ENCODE measurements at regions not wholly inside any gene's neighbourhood (a gene's known extent, or its start where the extent isn't known, plus 50 kb on each side); places are given as distances from the start of the nearest gene placed in this dataset.
A peak's percentile ranks its signal among the peaks of the same experiment; 100 is the strongest.

- no peak for TF ChIP-seq CTCF (IDR thresholded peaks at IDR 0.05)
- Mint-ChIP-seq H3K4me1 (ENCODE audit: unreplicated experiment) (peaks cover 11% of the 10 kb centered on the region), H3K27ac (ENCODE audit: unreplicated experiment) (peak overlapping the region; percentile 7), H3K27me3 (ENCODE audit: unreplicated experiment) (no peaks in the 10 kb centered on the region), H3K9me3 (ENCODE audit: unreplicated experiment) (no peaks in the 10 kb centered on the region), H3K4me3 (ENCODE audit: unreplicated experiment) (no peak overlapping the region), H3K36me3 (ENCODE audit: unreplicated experiment) (no peaks in the 10 kb centered on the region)
- no peak for DNase-seq (ENCODE audit: extremely low spot score, unreplicated experiment)
These were observed 337.8 kb upstream of the TBC1D5 start for GRCh38 chr3:18080198-18080689.

GRCh38 chr3:18079739-18080138 lies 337.3 kb upstream of the TBC1D5 start:
- Mint-ChIP-seq H3K27ac (ENCODE audit: unreplicated experiment) (no peak overlapping the region), H3K4me1 (ENCODE audit: unreplicated experiment) (peaks cover 11% of the 10 kb centered on the region), H3K9me3 (ENCODE audit: unreplicated experiment) (no peaks in the 10 kb centered on the region), H3K4me3 (ENCODE audit: unreplicated experiment) (no peak overlapping the region), H3K36me3 (ENCODE audit: unreplicated experiment) (no peaks in the 10 kb centered on the region), H3K27me3 (ENCODE audit: unreplicated experiment) (no peaks in the 10 kb centered on the region)
- no peak for DNase-seq (ENCODE audit: extremely low spot score, unreplicated experiment)
- TF ChIP-seq CTCF (IDR thresholded peaks at IDR 0.05), result no peak

GRCh38 chr3:18079062-18079461 lies 336.6 kb upstream of the TBC1D5 start:
- no peak overlapping the region for H3K27ac Mint-ChIP-seq (ENCODE audit: unreplicated experiment)
- H3K36me3 Mint-ChIP-seq (ENCODE audit: unreplicated experiment), result no peaks in the 10 kb centered on the region
- no peak overlapping the region for H3K4me3 Mint-ChIP-seq (ENCODE audit: unreplicated experiment)
- no peak for TF ChIP-seq CTCF (IDR thresholded peaks at IDR 0.05)
- H3K27me3 Mint-ChIP-seq (ENCODE audit: unreplicated experiment), result no peaks in the 10 kb centered on the region
- H3K4me1 Mint-ChIP-seq (ENCODE audit: unreplicated experiment), result peaks cover 11% of the 10 kb centered on the region
- H3K9me3 Mint-ChIP-seq (ENCODE audit: unreplicated experiment), result no peaks in the 10 kb centered on the region
- DNase-seq (ENCODE audit: extremely low spot score, unreplicated experiment), result no peak

GRCh38 chr3:18077128-18077840 lies 334.9 kb upstream of the TBC1D5 start:
- Mint-ChIP-seq H3K27me3 (ENCODE audit: unreplicated experiment) (no peaks in the 10 kb centered on the region), H3K27ac (ENCODE audit: unreplicated experiment) (no peak overlapping the region), H3K4me3 (ENCODE audit: unreplicated experiment) (no peak overlapping the region), H3K36me3 (ENCODE audit: unreplicated experiment) (no peaks in the 10 kb centered on the region), H3K4me1 (ENCODE audit: unreplicated experiment) (peaks cover 11% of the 10 kb centered on the region), H3K9me3 (ENCODE audit: unreplicated experiment) (no peaks in the 10 kb centered on the region)
- no peak for TF ChIP-seq CTCF (IDR thresholded peaks at IDR 0.05)
- no peak for DNase-seq (ENCODE audit: extremely low spot score, unreplicated experiment)

- Mint-ChIP-seq H3K27ac (ENCODE audit: unreplicated experiment) (no peak overlapping the region), H3K9me3 (ENCODE audit: unreplicated experiment) (no peaks in the 10 kb centered on the region), H3K4me1 (ENCODE audit: unreplicated experiment) (peaks cover 11% of the 10 kb centered on the region), H3K4me3 (ENCODE audit: unreplicated experiment) (no peak overlapping the region), H3K27me3 (ENCODE audit: unreplicated experiment) (no peaks in the 10 kb centered on the region), H3K36me3 (ENCODE audit: unreplicated experiment) (no peaks in the 10 kb centered on the region)
- no peak for DNase-seq (ENCODE audit: extremely low spot score, unreplicated experiment)
- no peak for TF ChIP-seq CTCF (IDR thresholded peaks at IDR 0.05)
These were observed 333.9 kb upstream of the TBC1D5 start for GRCh38 chr3:18076301-18076700.
